Peyer's patch (tissue), 4 donors: ENCODE measurements at regions not wholly inside any gene's neighbourhood (a gene's known extent, or its start where the extent isn't known, plus 50 kb on each side); places are given as distances from the start of the nearest gene placed in this dataset.

Source experiments
- DNase-seq, 3 donors: peaks; one replicate each; pipeline ENCODE4 v3.0.0-alpha.2; 2017 to 2019
- H3K27ac ChIP-seq, 4 donors: fragments of 200-600 bp; sonication (generic); one replicate each; pipeline ENCODE4 v1.5.1; 2016 to 2019
- H3K27me3 ChIP-seq, 2 donors: fragments of 200-600 bp; sonication (generic); one replicate each; pipeline ENCODE4 v1.5.1; 2019
- H3K36me3 ChIP-seq, 3 donors: fragments of 200-600 bp; sonication (generic); one replicate each; pipeline ENCODE4 v1.5.1; 2016 to 2019
- H3K4me1 ChIP-seq, 4 donors: fragments of 200-600 bp; sonication (generic); one replicate each; pipeline ENCODE4 v1.5.1; 2016 to 2019
- H3K4me3 ChIP-seq, 4 donors: fragments of 200-600 bp; sonication (generic); 1 replicate in 3 of 4; 2 replicates in 1 of 4; pipeline ENCODE4 v1.5.1; 2016 to 2019; ENCODE audit warnings: mild to moderate bottlenecking in 1 of 4
- H3K9me3 ChIP-seq, 4 donors: fragments of 200-600 bp; sonication (generic); one replicate each; pipeline ENCODE4 v1.5.1; 2016 to 2019; ENCODE audit warnings: mild to moderate bottlenecking in 1 of 4
- CTCF ChIP-seq, 6 experiments: fragments of 450-650 bp in 4 of 6; fragments of 200-600 bp in 2 of 6; sonication (generic) in 1 of 6; IDR thresholded peaks; one replicate each; pipeline ENCODE4 v1.5.1; 2017 to 2019; ENCODE audit warnings: antibody characterized with exemption in 6 of 6, mild to moderate bottlenecking in 3 of 6, moderate library complexity in 1 of 6
- POLR2A ChIP-seq, 2 donors: fragments of 450-650 bp; IDR thresholded peaks; one replicate each; pipeline ENCODE4 v1.5.1; 2017; ENCODE audit warnings: antibody characterized with exemption in 2 of 2, mild to moderate bottlenecking in 2 of 2, moderate library complexity in 2 of 2

DNA sequence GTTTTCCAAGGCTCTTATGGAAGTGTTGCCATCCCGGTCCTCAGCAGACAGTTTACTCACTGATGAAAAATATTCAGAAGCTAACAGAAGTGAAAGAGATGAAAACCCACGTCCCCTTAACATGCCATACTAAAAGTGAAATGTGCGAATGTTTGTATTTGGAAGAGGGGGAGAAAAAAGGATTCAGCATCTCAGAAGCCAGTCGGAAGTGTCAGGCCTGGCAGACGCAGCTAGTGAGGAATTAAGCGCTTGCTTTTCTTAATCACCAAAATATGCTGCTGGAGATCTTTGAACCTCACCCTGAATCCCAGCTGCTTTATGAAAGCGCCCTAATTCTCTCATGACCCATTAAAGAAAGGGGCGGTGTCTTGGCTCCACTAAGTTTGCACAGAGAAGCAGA is 653.7 kb downstream of the DCDC2C start:
- Histone ChIP-seq H3K4me1 (no peaks in the 10 kb centered on the region), H3K4me3 (no peak overlapping the region), H3K9me3 (no peaks in the 10 kb centered on the region), H3K36me3 (no peaks in the 10 kb centered on the region), H3K27me3 (no peaks in the 10 kb centered on the region), H3K27ac (no peak overlapping the region)
- TF ChIP-seq CTCF (IDR thresholded peaks at IDR 0.05): no peak
- TF ChIP-seq POLR2A (IDR thresholded peaks at IDR 0.05): no peak
- DNase-seq: no peak

GRCh38 chr2:4358837-4359236 is 655.5 kb downstream of the DCDC2C start:
- DNase-seq: no peak
- H3K9me3 ChIP-seq: no peaks in the 10 kb centered on the region

DNA sequence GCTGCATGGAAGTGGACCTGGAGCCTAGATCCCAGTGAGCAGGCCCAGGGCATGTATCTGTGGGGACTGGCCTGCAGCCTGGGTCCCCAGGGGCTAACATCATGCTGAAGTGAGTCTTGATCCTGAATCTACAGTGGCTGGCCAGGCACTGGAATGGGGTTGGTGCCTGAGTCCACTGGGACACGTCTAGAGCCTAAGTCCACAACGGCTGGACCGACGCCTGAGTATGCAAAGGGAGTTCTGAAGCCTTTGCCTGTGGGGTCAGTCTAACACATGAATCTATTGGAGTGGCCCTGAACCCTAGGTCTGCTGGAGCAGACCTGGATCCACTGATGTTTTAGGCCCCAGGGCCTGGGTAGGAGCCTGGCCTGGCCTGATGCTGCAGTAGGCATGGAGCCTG is 665.5 kb downstream of the DCDC2C start:
- DNase-seq: no peak
- no peaks in the 10 kb centered on the region for H3K27me3 ChIP-seq
- no peak overlapping the region for H3K27ac ChIP-seq
- no peaks in the 10 kb centered on the region for H3K4me1 ChIP-seq
- H3K9me3 ChIP-seq: peaks cover 0 to 5% (median 0%) of the 10 kb centered on the region in 4 donors
- TF ChIP-seq POLR2A (IDR thresholded peaks at IDR 0.05): no peak
- no peak for TF ChIP-seq CTCF (IDR thresholded peaks at IDR 0.05)
- no peak overlapping the region for H3K4me3 ChIP-seq
- no peaks in the 10 kb centered on the region for H3K36me3 ChIP-seq

More at GRCh38 chr2:4358837-4359236, 655.5 kb downstream of the DCDC2C start:
- Histone ChIP-seq H3K4me3 (no peak overlapping the region), H3K36me3 (no peaks in the 10 kb centered on the region), H3K27me3 (no peaks in the 10 kb centered on the region), H3K4me1 (no peaks in the 10 kb centered on the region), H3K27ac (no peak overlapping the region)
- TF ChIP-seq POLR2A (IDR thresholded peaks at IDR 0.05): no peak
- TF ChIP-seq CTCF (IDR thresholded peaks at IDR 0.05): no peak

- Histone ChIP-seq H3K36me3 (no peaks in the 10 kb centered on the region), H3K4me1 (no peaks in the 10 kb centered on the region), H3K9me3 (peaks cover 0 to 6% (median 0%) of the 10 kb centered on the region in 4 donors), H3K27me3 (no peaks in the 10 kb centered on the region), H3K27ac (no peak overlapping the region), H3K4me3 (no peak overlapping the region)
- DNase-seq: no peak
- TF ChIP-seq POLR2A (IDR thresholded peaks at IDR 0.05) (no peak), CTCF (IDR thresholded peaks at IDR 0.05) (no peak)
These were observed 666.5 kb downstream of the DCDC2C start for GRCh38 chr2:4369826-4370419.

GRCh38 chr2:4370422-4371090 is 667.2 kb downstream of the DCDC2C start:
- no peak overlapping the region for H3K27ac ChIP-seq
- no peaks in the 10 kb centered on the region for H3K4me1 ChIP-seq
- no peaks in the 10 kb centered on the region for H3K36me3 ChIP-seq
- H3K4me3 ChIP-seq: no peak overlapping the region
- TF ChIP-seq POLR2A (IDR thresholded peaks at IDR 0.05): no peak
- TF ChIP-seq CTCF (IDR thresholded peaks at IDR 0.05): no peak
- no peak for DNase-seq
- H3K9me3 ChIP-seq: peaks cover 0 to 10% (median 0%) of the 10 kb centered on the region in 4 donors
- H3K27me3 ChIP-seq: no peaks in the 10 kb centered on the region
